Stimulated activated CD8-positive, alpha-beta memory T cell treated with anti-CD3 and anti-CD28 coated beads, Interleukin-2, amount 100 ng/mL, for 1 hour (primary cell): ENCODE measurements at regions not wholly inside any gene's neighbourhood (a gene's known extent, or its start where the extent isn't known, plus 50 kb on each side); places are given as distances from the start of the nearest gene placed in this dataset.

Experiments used
- DNase-seq, 2 donors: peaks; one replicate each; pipeline ENCODE4 v3.0.0-alpha.2; 2020; ENCODE audit warnings: low read depth in 2 of 2

DNA sequence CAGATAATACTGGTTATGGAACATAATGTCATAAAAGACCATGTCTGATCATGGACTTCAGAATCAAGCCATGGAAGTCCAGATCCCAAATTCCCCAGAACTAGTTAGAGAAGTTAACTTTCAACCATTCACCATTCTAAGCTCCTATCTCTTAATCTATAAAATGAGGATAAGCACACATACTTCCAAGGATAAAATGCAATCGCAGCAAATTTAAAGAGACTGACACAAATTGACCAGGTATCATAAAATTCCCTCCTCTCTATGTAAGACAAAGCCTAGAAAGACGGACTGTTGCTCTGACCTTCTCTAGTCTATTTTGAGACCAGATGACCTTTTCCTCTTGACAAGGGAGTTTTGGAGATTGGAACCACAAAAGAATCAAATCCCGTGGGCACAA lies 426.7 kb downstream of the PLPP3 start:
- DNase-seq: no peak

DNA sequence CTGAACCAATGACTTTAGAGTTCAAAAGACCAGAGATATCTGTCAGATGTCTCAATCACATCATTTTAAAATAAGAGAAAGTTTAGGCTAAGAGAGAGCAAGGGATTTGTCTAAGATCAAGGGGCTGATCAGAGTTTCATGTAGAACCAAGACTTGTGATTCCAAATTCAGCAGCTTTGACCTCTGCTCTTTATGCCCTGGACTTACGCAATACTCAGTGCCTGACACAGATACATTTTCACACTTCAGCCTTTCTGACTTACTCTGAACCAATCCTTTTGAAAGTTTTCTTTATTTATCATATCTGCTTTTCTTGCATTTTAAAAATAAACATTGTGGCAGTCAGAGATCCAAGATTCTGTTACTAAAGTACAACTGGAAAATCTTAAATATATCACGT lies 428.0 kb downstream of the PLPP3 start:
- DNase-seq: no peak

DNA sequence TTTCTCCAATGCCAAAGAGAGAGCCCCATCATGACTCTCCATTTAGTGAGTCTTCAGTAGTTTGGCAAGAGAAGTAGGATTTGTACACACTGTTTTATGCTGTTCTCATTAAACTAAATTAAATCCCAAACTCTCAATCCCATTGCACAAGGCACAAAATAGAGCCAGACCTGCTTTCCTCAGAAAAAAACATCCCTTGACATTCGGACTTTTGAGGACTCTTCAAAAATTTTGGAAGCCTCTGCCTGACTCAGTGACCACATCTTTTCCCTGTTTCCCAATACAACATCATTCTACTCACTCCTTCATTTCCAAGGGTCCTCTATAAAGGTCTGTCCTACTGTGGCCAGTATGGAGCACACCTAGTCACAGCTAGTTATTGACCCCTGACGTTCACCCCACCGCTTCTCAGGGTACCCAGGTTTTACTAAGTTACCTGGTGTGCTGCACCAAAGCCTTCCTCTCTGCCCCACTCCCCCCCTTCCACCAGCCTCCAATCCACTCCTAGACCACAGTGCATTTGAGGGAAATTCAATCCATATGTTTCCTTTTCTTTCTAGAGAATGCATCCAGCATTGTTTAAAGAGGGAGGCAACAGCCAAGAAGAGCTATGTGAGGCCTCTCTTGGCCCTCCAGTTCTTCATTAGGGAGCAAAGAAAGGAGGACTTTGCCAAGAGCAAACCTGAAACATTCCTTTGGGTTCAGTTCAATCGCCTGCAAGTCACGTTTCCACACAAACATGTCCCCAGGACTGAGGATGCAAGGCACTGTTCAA lies 428.7 kb downstream of the PLPP3 start:
- DNase-seq: no peak

DNA sequence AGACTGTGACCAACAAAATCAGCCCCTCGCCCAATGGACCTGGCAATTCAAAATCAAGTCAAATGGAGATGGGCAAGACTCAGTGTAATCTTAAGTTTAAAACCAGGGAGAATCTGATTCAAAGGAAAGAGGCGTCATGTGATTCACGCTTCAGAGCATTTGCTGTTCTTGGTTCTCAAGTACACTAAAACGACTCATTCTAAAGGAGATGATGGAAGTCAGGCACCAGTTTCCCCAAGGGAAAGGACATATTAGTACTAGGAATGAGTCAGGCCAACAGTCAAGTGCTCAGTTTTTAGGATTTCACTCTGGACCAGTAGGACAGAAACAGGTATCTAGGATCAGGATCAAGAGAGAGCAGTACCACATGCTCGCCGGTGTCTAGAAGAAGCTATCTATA lies 429.6 kb downstream of the PLPP3 start:
- DNase-seq: no peak

DNA sequence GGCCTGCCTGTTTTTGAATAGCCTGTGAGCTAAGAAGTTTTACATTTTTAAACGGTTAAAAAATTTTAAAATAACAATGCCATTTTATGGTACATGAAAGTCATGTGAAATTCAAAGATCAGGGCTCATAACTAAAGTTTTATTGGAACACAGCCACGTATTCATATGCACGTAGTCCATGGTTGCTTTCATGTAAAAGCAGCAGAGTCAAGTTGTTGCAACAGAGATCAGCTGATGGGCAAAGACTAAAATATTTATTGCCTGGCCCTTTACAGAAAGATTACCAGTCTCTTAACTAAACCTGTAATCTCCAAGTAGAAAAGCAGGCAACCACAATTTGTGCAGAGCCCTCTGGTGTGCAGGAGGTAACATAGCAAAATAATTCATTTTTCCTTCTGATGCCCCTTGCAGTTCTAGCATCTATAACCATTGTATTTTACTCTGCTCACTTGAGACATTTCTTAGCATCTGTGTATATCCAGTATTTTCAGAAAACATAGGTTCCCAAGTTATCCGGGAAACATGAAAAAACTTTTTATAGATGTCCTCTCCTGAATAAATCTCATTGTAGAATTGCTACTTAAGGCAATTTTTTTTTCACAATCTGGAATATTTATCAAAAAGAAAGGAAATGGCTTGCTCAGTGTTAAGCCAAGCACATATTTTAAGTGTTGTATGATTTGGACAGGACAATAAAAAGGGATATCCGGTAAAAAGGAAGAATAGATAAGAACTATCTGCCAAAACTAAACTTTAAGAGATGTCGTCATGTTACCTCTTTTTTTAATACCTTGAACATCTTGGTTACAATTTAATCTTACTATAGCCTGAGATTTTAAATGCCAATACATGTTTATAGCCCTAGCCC lies 430.8 kb downstream of the PLPP3 start:
- no peak for DNase-seq

DNA sequence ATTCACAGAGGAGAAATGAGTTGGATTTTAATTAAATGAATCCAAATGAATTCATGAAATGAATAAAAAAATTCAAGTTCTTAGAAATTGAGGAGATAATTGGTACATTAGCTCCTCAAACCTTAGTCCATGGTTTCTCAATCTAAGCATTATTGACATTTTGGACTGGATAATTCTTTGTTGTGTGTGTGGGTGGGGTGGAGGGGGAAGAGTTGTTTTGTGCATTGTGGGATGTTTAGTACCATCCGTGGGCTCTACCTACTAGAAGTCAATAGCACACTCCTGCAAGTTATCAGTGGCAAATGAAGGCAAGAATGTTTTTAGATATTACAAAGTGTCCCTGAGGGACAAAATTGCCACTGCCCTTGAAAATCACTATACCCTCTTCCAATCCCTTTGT lies 431.9 kb downstream of the PLPP3 start:
- DNase-seq: no peak

DNA sequence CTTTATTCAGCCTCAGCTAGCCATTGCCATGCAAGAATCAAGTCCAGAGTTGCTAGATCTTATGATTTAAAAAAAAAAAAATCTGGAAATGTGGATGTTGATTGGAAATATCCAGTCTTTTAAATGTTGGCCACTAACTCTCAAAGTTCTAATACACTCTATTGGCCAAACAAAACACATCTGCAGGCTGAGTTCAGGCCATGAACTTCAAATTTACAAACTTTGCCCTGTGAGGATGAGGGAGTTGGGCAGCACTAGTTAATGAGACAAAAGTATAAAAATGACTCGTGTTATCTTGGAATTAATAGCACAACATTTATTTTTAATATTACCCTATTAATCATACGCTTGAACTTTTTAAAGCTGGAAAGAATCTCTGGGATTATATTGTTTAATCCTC lies 432.3 kb downstream of the PLPP3 start:
- DNase-seq: no peak

DNA sequence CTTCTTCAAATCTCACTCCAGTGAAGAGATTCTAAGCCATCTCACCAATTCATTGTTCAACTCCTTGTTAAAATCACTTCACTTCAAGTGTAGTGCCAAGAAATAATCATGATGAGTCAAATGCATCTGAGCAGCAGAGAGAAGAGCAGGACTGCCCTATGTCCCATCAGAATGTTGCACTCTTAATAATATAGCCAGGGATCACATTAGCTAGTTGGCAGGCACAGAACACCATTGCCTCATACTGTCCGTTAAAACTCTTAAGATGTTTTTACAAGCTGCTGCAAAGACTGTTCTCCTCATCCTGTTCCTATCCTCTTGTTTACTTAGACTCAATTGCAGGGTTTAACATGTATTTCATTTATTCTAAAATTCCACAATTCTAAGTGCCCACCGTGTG lies 432.9 kb downstream of the PLPP3 start:
- DNase-seq: no peak

DNA sequence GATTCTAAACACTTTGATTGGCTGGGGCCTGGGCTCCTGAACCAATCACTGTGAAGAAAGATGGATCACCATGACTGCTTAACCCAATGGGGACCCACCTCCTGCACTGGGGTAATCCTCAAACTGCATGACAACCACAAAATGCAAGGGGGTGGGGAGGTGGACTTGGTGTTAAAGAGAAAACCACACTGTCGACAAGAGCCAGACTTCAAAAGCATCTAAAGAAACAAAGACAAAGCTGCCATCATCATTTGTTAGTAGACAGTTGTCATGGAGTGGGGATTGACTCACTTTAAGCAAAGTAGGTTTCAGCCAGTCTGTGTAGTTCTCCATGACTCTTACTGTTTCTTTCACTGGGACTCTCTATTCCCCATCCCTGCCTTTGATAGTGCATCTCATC lies 433.8 kb downstream of the PLPP3 start:
- DNase-seq: no peak

DNA sequence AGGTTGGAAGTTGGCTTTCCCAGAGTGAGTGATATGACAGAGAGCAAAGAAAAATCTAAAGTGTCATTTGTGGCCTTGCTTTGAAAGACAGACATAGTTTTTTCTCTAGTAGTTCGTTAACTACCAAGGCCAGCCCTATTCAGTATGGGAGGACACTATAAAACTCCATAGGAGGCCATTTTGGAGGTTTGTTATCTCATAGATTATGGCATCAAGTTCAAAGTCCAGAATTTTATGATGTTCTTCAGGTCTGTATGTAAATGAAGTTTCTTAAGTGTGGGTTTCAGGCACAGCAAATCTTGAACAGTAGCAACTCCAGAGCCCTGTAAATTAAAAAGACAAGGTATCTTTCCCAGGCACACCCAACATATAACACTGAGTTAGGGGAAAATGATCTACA lies 437.1 kb downstream of the PLPP3 start:
- DNase-seq: no peak

DNA sequence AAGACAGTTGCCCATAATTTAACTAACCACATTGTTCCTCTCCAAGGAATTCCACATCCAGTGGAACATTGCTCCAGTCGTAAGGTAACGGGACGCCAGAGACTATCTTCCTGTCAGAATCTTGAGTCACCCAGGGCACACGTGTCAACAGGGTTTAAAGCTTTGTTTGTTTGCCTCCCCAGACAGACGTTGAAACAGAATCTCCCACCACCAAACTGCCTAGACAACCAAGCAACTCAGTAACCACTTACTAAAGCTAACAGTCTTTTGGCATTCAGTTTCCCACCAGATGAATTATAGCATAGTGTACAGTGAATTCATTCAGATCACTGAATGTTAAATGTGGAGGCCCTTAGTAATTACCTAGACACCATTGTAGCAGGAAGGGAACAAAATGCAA lies 439.5 kb downstream of the PLPP3 start:
- DNase-seq: no peak

DNA sequence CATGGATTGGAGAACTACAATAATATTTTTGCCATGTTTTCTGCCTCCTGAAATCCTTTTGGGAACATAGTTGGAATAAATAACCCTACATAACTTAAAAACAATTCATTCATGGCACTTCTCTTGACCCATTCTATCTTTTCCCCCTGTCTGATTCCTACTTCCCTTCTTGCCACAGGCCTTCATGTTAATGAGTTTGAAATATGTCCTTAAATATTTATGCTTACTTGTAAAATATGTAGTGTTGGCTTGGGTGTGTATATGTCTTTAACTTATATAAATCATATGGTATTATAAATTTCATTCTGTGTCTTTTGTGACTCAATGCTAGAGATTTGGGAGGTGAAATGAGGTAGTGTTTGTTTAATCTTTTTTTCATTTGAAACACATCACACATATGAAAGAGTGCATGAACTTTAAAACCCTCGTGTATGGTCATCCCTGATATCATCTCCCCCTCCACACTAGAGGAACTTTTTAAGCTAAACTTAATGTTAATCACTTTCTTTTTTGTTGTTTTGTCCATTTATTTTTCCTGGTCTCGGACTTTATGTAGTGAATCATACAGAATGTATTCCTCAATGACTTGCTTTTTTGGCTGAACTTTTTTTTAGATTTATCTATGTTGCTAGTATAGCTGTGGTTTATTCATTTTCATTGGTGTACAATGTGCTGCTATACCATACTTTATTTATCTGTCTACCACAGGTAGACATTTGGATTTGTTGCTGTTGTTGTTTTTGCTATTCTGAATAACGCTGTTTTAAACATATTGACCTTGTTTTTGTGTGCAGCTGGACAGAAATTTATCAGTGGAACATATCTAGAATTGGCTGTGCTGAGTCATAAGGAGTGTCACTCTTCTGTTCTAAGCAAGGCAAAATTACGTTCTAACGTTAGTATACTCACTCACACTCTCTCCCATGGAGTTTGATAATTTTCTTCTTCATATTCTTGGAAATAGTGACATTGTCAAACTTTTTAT lies 441.6 kb downstream of the PLPP3 start:
- no peak for DNase-seq

DNA sequence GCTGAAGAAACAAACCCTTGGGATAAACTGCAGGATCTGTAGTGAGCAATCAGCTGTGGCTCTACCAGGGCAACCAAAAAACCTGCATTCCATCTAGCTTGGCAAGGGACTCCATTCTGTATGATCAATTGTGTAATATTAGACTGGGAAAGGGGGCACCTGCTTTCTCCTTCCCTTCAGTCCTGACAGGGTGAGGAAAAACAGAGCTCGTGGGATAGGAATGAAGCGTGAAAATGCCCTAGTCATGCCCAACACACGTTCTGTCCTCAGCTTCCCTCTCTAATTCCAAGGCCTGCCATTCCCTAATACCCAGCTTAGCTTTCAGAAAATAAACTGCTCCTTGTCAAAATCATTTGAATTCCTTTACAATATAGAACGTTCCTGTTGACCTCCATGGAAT lies 442.3 kb downstream of the PLPP3 start:
- no peak for DNase-seq

DNA sequence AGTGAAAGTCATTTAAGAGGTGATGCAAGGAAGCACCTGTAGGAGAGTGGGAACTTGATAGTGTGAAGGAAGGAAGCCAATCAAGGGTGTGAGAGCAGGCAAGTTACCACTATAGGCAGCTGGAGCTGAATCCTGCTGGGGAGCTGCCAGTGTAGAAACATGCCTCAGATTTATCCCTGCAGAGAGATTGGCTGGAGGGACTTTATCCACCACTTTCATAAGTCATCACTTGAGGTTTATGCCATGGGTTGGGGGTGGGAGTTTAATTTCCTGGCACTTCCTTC lies 443.6 kb downstream of the PLPP3 start:
- DNase-seq: no peak

DNA sequence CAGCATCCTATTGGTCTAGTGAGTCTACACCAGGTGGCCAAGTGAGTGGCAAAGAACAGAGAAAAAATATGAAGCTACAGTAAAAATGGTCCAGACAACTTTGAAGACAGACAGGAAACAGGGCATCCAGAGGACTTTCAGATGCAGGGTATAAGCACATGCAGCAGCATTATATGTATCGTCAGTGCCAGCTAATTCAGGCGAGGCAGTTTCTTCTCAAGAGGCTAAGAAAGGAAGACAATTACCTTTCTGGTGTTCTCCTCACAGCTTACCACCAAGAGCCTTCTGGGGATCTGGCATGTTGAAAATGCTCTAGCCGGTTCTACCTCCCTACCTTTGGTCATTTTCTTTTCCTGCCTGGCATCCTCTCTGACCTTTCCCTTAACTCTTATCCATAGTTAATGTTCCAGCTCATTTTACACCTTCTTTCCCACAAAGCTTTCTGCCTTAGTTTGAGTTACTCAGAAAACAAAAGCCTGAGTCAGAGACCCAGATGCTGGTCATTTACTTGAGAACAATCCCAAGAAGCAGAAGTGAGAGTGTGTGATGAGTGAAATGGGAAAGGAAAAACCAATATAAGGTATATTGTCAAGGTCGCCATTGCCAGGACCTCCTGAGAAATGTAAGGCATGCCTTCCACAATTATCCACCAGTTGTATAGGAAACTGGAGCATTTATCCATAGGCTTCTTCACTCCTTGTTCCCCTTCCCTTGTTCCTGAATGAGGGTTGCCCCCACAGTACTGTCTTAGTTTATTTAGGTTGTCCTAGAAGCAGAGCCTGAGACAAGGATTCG lies 444.1 kb downstream of the PLPP3 start:
- DNase-seq: no peak

DNA sequence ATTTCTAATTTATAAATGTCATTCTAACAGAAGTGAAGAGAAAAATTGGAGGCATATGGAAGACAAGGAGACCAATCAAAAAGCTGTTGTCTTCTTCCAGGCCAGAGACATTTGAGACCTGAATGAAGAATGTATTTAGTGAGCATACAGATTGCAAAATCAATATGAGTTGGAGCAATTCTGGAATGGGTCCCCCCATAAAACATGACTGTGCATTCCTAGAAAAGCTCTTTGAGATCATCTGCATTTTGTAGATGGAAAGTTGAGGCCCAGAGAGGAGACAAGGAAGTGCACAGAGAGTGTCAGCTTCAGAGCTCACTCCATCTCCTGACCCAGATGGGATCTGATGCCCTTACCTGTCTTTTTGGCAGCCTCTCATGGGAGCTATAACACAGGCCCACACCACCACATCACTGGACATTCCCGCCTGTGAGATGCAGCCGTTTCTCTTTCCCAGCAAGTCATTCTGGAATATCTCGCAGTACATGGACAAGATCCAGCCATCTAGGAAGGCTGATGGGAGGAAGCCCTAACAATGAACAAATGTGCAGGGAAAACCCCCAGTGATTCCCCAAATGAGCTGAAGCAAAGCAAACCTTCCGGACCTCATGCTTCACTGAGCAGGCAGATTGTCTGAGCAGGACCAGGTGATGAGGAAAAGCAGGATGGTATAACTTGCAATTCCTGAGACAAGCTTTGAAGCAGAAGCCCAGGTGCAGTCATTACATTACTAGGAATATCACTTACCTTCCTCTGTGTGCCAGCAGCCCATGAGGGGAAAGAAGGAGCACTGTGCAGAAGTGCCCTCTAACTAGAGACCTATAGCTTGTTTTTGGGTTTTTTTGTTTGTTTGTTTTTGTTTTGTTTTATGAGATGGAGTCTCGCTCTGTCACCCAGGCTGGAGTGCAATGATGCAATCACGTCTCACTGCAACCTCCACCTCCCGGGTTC lies 445.6 kb downstream of the PLPP3 start:
- no peak for DNase-seq

DNA sequence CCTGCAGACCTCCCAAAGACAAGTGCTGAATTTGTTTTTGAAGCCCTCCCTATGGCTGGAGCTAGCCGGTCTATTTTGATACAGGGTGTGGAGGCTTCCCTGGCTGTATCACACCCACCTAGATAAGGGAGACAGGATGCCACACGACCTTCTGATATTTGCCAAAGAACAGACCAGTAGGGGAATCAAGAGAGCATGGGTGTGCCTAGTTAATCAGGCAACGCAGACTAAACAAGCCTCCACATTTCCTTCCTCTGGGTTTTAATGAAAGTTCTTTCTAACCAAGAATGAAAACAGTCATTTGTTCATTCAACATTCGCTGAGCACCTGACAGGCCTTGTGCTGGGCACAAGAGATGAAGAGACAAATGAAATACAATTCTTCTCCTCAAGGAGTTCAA lies 446.8 kb downstream of the PLPP3 start:
- no peak for DNase-seq

DNA sequence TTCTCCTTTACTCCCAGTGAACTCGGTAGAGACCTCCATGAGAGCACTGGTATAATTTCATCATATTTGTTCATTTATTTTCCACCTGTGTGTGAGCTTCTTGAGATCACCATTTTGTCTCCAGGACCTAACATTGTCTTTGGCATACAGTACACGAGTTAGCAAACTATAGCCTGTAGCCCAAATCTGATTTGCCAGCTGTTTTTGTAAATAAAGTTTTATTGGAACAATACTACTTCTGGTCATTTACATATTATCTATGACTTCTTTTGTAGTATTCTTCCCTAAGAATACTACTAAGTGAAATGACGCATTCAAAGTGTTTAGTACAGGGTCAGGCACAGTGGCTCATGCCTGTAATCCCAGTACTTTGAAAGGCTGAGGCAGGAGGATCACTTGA lies 449.5 kb downstream of the PLPP3 start:
- DNase-seq: no peak

DNA sequence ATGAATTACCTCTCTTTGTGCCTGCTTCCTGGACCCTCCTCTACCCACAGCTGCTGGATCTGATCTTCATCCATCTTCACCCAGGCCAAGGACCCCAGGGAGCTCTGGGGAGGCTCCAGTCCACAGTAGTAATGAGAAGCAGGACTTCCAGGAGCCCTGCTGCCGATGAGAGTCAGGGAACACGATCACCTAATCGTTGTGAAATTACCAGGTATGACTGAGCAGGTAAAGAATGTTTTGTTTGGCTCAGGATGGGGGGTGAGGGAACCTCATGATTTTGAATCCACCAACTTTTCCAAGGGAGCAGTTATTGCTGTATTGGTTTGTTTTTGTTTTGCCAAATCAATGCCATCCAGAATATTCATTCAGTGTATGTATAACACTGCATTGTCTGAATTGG lies 454.0 kb downstream of the PLPP3 start:
- no peak for DNase-seq

DNA sequence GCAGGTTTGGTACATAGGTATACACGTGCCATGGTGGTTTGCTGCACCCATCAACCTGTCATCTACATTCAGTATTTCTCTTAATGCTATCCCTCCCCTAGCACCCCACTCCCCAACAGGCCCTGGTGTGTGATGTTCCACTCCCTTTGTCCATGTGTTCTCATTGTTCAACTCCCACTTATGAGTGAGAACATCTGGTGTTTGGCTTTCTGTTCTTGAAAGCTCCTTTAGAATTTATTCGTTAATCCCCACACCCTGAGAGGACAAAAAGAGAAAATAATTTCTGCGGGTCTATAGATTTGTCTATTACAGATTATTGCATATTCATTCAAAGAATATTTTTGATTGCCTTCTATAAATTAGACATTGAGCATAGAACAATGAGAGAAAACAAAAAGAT lies 455.5 kb downstream of the PLPP3 start:
- no peak for DNase-seq
